CD4-positive, alpha-beta T cell treated with Interferon gamma for 1 hour (primary cell): ENCODE measurements at regions not wholly inside any gene's neighbourhood (a gene's known extent, or its start where the extent isn't known, plus 50 kb on each side); places are given as distances from the start of the nearest gene placed in this dataset.
"Not testable (repeated sequence)": the region's sequence is repeated elsewhere in the genome, so short reads cannot be mapped to it uniquely, and the experiment has no call there.

Source experiments
- DNase-seq: peaks from one replicate; pipeline ENCODE4 v3.0.0-alpha.2; 2020

- DNase-seq, result not testable (repeated sequence)
These were observed 112.6 kb downstream of the CRLF3 start for GRCh38 chr17:30711626-30712507.

- DNase-seq, result not testable (repeated sequence)
These were observed 113.3 kb downstream of the CRLF3 start for GRCh38 chr17:30711176-30711575.

GRCh38 chr17:30710276-30711088 lies 114.0 kb downstream of the CRLF3 start:
- DNase-seq, result not testable (repeated sequence)

GRCh38 chr17:30709561-30710275 lies 114.8 kb downstream of the CRLF3 start:
- peak; percentile 35 for DNase-seq

GRCh38 chr17:30709096-30709495 lies 115.4 kb downstream of the CRLF3 start:
- DNase-seq, result not testable (repeated sequence)

- DNase-seq, result peak; percentile 65
These were observed 116.0 kb downstream of the CRLF3 start for GRCh38 chr17:30708241-30709078.

- DNase-seq, result not testable (repeated sequence)
These were observed 116.7 kb downstream of the CRLF3 start for GRCh38 chr17:30707724-30708240.

GRCh38 chr17:30706461-30707335 lies 117.8 kb downstream of the CRLF3 start:
- not testable (repeated sequence) for DNase-seq

GRCh38 chr17:30706004-30706403 lies 118.5 kb downstream of the CRLF3 start:
- not testable (repeated sequence) for DNase-seq

- DNase-seq, result no peak
These were observed 122.9 kb downstream of the CRLF3 start for GRCh38 chr17:30701498-30701989.

- DNase-seq, result not testable (repeated sequence)
These were observed 123.7 kb downstream of the CRLF3 start for GRCh38 chr17:30700833-30701232.

GRCh38 chr17:30697619-30698460 lies 126.7 kb downstream of the CRLF3 start:
- peak; percentile 69 for DNase-seq

- no peak for DNase-seq
These were observed 128.3 kb downstream of the CRLF3 start for GRCh38 chr17:30696234-30696633.

- DNase-seq, result not testable (repeated sequence)
These were observed 129.2 kb downstream of the CRLF3 start for GRCh38 chr17:30695265-30695811.

GRCh38 chr17:30693772-30694171 lies 130.7 kb downstream of the CRLF3 start:
- peak; percentile 35 for DNase-seq

- DNase-seq, result not testable (repeated sequence)
These were observed 135.1 kb downstream of the CRLF3 start for GRCh38 chr17:30689266-30690000.

GRCh38 chr17:30686538-30687479 lies 137.7 kb downstream of the CRLF3 start:
- not testable (repeated sequence) for DNase-seq
